Activated T-cell treated with anti-CD3 and anti-CD28 coated beads, Interleukin-2, amount 50 U/mL, for 24 hours (primary cell): ENCODE measurements at regions not wholly inside any gene's neighbourhood (a gene's known extent, or its start where the extent isn't known, plus 50 kb on each side); places are given as distances from the start of the nearest gene placed in this dataset.
"Not testable (repeated sequence)": the region's sequence is repeated elsewhere in the genome, so short reads cannot be mapped to it uniquely, and the experiment has no call there.

Experiments
- DNase-seq: peaks from one replicate; pipeline ENCODE4 v3.0.0-alpha.2; 2020
- H3K27ac Mint-ChIP-seq: 2 replicates; pipeline ENCODE4 v1.8.0; 2020; ENCODE audit warnings: mild to moderate bottlenecking, mixed read lengths
- H3K27me3 Mint-ChIP-seq: 2 replicates; pipeline ENCODE4 v1.8.0; 2020; ENCODE audit warnings: mixed read lengths
- H3K36me3 Mint-ChIP-seq: 2 replicates; pipeline ENCODE4 v1.8.0; 2020; ENCODE audit warnings: low read depth, mixed read lengths
- H3K4me1 Mint-ChIP-seq: 2 replicates; pipeline ENCODE4 v1.8.0; 2020; ENCODE audit warnings: low read depth, mixed read lengths
- H3K4me3 Mint-ChIP-seq: 2 replicates; pipeline ENCODE4 v1.8.0; 2020; ENCODE audit warnings: mild to moderate bottlenecking, moderate library complexity, mixed read lengths
- H3K9me3 Mint-ChIP-seq: 2 replicates; pipeline ENCODE4 v1.8.0; 2020; ENCODE audit warnings: mixed read lengths

DNA sequence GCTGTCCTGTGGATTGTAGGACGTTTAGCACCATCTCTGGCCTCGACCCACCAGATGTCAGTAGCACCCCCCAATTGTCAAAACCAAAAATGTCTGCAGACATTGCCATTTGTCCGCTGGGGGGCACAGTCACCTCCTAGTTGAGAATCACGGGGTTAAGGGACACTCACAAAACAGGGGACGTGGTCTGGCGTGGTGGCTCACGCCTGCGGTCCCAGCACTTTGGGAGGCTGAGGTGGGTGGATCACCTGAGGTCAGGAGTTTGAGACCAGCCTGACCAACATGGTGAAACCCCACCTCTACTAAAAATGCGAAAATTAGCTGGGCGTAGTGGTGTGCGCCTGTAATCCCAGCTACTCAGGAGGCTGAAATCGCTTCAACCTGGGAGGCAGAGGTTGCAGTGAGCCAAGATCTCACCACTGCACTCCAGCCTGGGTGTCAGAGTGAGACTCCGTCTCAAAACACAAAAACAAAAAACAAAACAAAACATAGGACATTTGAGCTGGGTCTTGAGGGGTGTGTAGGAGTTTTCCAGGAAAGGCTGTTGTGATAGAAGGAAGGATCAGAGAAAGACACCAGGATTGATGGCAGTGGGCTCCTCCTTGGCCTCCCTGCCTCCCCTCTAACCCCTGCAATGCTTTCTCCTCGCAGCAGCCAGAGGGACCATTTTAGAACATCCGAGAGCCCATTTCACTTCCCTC is 171.8 kb upstream of the GSE1 start:
- no peaks in the 10 kb centered on the region for H3K36me3 Mint-ChIP-seq
- no peak overlapping the region for H3K4me3 Mint-ChIP-seq
- H3K27ac Mint-ChIP-seq: no peak overlapping the region
- H3K27me3 Mint-ChIP-seq: no peaks in the 10 kb centered on the region
- DNase-seq: no peak
- H3K9me3 Mint-ChIP-seq: no peaks in the 10 kb centered on the region
- peaks cover 3% of the 10 kb centered on the region for H3K4me1 Mint-ChIP-seq

GRCh38 chr16:85441890-85442670 is 171.0 kb upstream of the GSE1 start:
- DNase-seq: no peak
- Mint-ChIP-seq H3K27ac (no peak overlapping the region), H3K4me3 (no peak overlapping the region), H3K36me3 (no peaks in the 10 kb centered on the region), H3K4me1 (peaks cover 3% of the 10 kb centered on the region), H3K9me3 (no peaks in the 10 kb centered on the region), H3K27me3 (no peaks in the 10 kb centered on the region)

GRCh38 chr16:85443116-85443515 is 170.0 kb upstream of the GSE1 start:
- H3K36me3 Mint-ChIP-seq: no peaks in the 10 kb centered on the region
- peaks cover 10% of the 10 kb centered on the region for H3K4me1 Mint-ChIP-seq
- H3K27ac Mint-ChIP-seq: no peak overlapping the region

DNA sequence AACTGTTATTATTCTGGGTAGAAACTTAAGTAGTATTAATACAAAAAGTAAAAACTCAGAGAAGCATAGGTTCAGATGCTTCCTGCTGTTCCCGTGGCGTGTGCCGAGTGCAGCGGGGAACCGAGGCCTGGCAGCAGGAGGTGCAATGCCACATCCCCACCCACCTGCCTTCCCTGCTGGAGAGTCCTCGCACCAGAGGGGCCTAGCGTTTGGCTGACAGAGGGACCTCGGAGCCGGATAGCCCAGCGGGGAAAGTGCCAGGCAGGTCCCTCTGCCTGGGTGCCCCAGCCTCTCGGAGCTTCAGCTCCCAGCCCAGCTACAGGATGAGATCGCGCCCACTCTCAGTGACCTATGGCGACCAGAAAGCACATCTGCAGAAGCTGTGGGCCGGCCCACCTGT is 169.6 kb upstream of the GSE1 start:
- Mint-ChIP-seq H3K36me3 (no peaks in the 10 kb centered on the region), H3K27ac (no peak overlapping the region), H3K9me3 (no peaks in the 10 kb centered on the region), H3K27me3 (no peaks in the 10 kb centered on the region), H3K4me1 (peaks cover 14% of the 10 kb centered on the region), H3K4me3 (no peak overlapping the region)
- no peak for DNase-seq

More at GRCh38 chr16:85443116-85443515, 170.0 kb upstream of the GSE1 start:
- H3K9me3 Mint-ChIP-seq: no peaks in the 10 kb centered on the region
- no peak overlapping the region for H3K4me3 Mint-ChIP-seq
- no peaks in the 10 kb centered on the region for H3K27me3 Mint-ChIP-seq
- DNase-seq: no peak

DNA sequence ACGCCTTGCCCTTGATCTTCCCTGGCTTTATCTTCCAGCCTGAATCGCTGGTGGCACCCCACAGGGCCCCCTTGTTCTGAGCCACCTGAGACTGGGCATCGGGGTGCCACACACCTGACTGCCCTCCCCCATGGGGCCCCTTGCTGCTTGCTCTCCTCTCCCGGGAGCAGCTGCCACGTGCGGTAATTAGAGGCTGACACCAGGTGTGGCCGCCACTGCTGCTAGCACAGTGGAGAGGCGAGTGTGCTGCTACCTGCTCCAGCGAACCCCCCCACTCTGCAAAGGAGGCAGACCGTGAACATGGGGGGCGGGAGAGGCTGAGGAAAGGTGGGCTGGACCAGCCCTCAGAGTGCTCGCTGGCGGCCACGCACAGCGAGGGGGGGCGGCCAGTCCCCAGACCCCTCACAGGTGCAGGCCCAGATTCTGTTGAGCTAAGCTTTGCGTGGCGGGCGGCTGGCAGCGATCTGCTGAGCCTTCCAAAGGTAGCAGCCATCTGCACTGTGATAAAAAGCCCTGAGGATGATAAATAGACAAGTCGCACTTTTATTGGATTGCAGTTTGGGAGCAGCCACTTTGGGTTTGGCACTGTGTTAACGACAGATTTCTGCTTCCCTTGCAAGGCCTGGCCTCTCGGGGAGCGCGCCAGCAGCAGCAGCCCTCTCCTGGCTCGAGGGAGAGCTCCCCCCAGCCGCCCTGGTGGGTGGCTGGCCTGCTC is 167.9 kb upstream of the GSE1 start:
- Mint-ChIP-seq H3K9me3 (no peaks in the 10 kb centered on the region), H3K4me3 (no peak overlapping the region), H3K27ac (no peak overlapping the region), H3K4me1 (peaks cover 28% of the 10 kb centered on the region), H3K27me3 (no peaks in the 10 kb centered on the region), H3K36me3 (no peaks in the 10 kb centered on the region)
- DNase-seq: no peak

DNA sequence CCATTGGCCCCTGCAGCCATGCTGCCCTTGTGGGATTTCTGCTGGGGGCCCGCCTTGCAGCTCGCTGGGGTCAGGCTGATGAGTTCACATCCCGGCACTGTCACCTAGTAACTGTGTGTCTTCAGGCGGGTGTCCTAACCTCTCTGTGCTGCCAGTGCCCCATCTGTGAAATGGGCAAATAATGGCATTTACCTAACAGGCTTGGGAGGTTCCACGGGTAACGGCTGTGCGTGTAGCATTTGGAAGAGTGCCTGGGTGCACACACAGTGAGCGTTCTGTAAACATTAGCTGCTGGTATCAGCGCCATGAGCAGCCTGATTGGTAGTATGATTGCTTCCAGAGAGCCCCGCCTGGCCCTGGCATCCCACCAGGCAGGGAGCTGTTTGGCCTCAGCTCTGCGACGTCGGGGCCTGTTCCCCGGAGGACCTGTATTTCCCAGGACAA is 167.3 kb upstream of the GSE1 start:
- H3K36me3 Mint-ChIP-seq: no peaks in the 10 kb centered on the region
- no peak overlapping the region for H3K4me3 Mint-ChIP-seq
- no peak for DNase-seq
- no peaks in the 10 kb centered on the region for H3K27me3 Mint-ChIP-seq
- H3K27ac Mint-ChIP-seq: no peak overlapping the region
- no peaks in the 10 kb centered on the region for H3K9me3 Mint-ChIP-seq
- H3K4me1 Mint-ChIP-seq: peaks cover 28% of the 10 kb centered on the region

GRCh38 chr16:85446951-85447692 is 166.0 kb upstream of the GSE1 start:
- DNase-seq: no peak
- H3K27me3 Mint-ChIP-seq: no peaks in the 10 kb centered on the region
- H3K9me3 Mint-ChIP-seq: no peaks in the 10 kb centered on the region
- no peak overlapping the region for H3K4me3 Mint-ChIP-seq
- H3K36me3 Mint-ChIP-seq: no peaks in the 10 kb centered on the region
- H3K27ac Mint-ChIP-seq: no peak overlapping the region
- H3K4me1 Mint-ChIP-seq: peaks cover 36% of the 10 kb centered on the region

GRCh38 chr16:85447693-85448313 is 165.3 kb upstream of the GSE1 start:
- Mint-ChIP-seq H3K4me1 (peaks cover 38% of the 10 kb centered on the region), H3K27me3 (no peaks in the 10 kb centered on the region)

DNA sequence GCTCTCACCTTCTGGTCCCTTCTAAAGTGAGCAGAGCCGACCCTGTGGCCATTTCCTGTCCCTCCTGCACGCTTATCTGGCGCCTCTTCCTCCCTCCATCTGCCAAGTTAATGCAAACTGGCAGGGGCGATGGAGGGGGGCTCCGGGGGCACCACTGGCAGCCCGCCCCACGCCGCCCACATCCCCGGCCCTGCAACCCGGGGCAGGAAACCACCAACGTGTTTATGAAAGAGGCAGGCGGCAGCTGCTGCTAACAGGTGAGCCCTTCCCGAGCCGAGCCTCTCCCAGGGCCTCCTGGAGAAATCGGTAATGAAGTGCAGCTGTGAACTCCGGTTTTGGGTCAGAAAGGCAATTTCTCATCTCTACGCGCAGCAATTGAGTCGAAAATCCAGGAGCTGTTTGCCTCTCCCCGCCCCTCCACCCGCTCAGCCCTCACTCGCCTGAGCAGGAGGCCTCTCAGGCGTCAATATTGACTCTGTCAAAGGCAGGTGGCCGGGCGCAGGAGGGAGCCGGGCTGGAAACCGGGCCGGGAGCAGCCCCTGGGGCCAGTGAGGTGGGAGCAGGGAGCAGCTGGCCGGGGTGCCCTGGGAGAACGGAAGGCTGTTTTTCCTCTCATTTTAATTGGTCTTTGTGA is 164.4 kb upstream of the GSE1 start:
- Mint-ChIP-seq H3K4me3 (no peak overlapping the region), H3K9me3 (no peaks in the 10 kb centered on the region), H3K27ac (peak overlapping the region; percentile 52), H3K27me3 (no peaks in the 10 kb centered on the region), H3K36me3 (no peaks in the 10 kb centered on the region), H3K4me1 (peaks cover 42% of the 10 kb centered on the region)
- DNase-seq: peak; percentile 60

More at GRCh38 chr16:85447693-85448313, 165.3 kb upstream of the GSE1 start:
- no peaks in the 10 kb centered on the region for H3K36me3 Mint-ChIP-seq
- DNase-seq: no peak
- no peaks in the 10 kb centered on the region for H3K9me3 Mint-ChIP-seq
- no peak overlapping the region for H3K4me3 Mint-ChIP-seq
- no peak overlapping the region for H3K27ac Mint-ChIP-seq

DNA sequence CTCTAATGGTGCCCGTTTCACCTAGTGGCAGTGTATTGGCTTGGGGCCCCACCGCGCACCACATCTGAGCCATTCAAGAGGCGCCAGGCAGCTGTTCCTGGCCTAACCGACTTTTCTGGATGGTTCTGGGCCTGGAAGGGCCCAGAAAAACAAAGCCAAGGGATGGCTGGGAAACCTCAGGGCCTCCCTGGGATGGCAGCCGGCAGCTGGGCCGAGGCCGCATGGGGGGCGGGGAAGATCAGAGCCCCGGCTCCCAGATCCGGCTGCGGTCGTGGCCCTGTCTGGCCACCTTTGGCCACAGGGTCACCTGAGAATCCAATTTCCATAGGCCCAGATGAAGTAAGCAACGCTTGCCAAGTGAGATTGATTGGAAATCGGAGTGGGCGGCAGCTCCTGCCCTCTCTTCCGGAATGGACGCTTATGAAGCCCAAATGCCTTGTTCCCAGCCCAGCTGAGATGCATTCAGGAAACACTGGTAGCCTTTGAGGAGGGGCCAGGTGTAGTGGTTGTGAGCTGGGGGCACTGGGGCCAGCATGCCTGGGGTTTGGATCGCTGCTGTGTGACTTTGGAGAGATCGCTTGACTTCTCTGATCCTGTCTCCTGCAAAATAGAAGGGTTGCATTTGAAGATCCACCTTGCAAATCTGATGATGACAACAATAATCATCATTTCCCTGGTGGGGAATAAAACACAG is 163.8 kb upstream of the GSE1 start:
- H3K9me3 Mint-ChIP-seq: no peaks in the 10 kb centered on the region
- DNase-seq: no peak
- no peaks in the 10 kb centered on the region for H3K27me3 Mint-ChIP-seq
- H3K27ac Mint-ChIP-seq: no peak overlapping the region
- H3K4me3 Mint-ChIP-seq: no peak overlapping the region
- H3K4me1 Mint-ChIP-seq: peaks cover 42% of the 10 kb centered on the region
- H3K36me3 Mint-ChIP-seq: no peaks in the 10 kb centered on the region

DNA sequence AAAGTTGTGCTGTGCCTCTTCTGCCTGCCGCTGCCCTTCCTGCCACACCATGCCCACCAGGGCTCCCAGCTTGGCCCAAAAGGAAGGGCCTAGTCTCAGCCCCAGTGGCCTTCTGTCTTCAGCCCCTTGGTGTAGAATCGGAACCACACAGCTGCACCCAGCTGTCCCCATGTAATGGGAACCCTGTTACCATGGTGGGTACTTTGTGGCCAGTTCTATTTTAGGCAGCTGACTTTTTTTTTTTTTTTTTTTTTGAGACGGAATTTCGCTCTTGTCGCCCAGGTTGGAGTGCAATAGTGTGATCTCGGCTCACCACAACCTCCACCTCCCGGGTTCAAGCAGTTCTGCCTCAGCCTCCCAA is 163.3 kb upstream of the GSE1 start:
- no peak for DNase-seq
- Mint-ChIP-seq H3K27me3 (no peaks in the 10 kb centered on the region), H3K27ac (no peak overlapping the region), H3K9me3 (no peaks in the 10 kb centered on the region), H3K4me1 (peaks cover 42% of the 10 kb centered on the region), H3K36me3 (no peaks in the 10 kb centered on the region), H3K4me3 (no peak overlapping the region)

- not testable (repeated sequence) for DNase-seq, H3K4me3 Mint-ChIP-seq, H3K36me3 Mint-ChIP-seq, H3K27me3 Mint-ChIP-seq, H3K9me3 Mint-ChIP-seq
- peak overlapping the region; percentile 47 for H3K27ac Mint-ChIP-seq
- H3K4me1 Mint-ChIP-seq: peaks cover 39% of the 10 kb centered on the region
These were observed 162.0 kb upstream of the GSE1 start for GRCh38 chr16:85451142-85451541.

GRCh38 chr16:85451641-85452363 is 161.3 kb upstream of the GSE1 start:
- no peak for DNase-seq
- Mint-ChIP-seq H3K27ac (no peak overlapping the region), H3K27me3 (no peaks in the 10 kb centered on the region), H3K4me1 (peaks cover 39% of the 10 kb centered on the region), H3K9me3 (no peaks in the 10 kb centered on the region), H3K4me3 (no peak overlapping the region), H3K36me3 (no peaks in the 10 kb centered on the region)
